ENCODE measurements at regions not wholly inside any gene's neighbourhood (a gene's known extent, or its start where the extent isn't known, plus 50 kb on each side); places are given as distances from the start of the nearest gene placed in this dataset.

DNA sequence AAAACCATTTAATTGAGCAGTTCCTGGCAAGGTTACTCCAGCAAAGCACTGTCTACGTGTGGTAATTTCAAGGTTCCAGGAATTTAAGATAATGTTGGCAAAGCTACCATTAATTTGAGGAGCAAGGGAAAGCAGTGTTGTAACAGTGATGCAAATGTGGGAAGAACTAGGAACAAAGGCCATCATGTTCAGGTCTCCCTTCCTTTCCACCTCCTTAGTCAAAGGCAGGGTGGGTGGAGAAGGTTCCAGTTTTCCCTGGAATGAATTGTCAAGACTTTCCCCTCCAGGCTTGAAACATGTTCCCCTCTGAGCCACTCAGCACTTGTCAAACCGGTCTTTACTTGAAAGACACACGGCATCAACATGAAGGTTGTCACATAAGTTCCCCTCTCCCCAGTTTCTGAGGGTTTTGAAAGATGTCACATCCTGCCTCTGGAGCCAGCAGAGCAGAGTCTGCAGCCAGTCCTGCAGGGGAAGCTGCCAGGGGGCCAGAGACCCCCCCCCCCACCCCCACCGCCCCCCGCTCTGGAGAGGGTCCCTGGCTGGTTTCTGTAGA, 226.0 kb downstream of the GAS1 start:
- no peaks in the 10 kb centered on the region for H3K79me2 ChIP-seq (ENCODE audit: insufficient read depth)
- H3K4me2 ChIP-seq, result peak overlapping the region; percentile 68
- no peaks in the 10 kb centered on the region for H3K9me3 ChIP-seq
- H3K9me2 ChIP-seq, result no peaks in the 10 kb centered on the region
- H3K4me1 ChIP-seq (ENCODE audit: control insufficient read depth in 1 of 2, insufficient read depth in 2 of 2, low read depth in 1 of 2, low read length in 1 of 2), result peaks cover 10 to 12% of the 10 kb centered on the region in 2 experiments; a peak in 3 of 4 replicates
- no peaks in the 10 kb centered on the region for H4K20me1 ChIP-seq (ENCODE audit: insufficient read depth)
- H3F3A ChIP-seq (replicated peaks; ENCODE audit: insufficient read depth), result peaks cover 27% of the 10 kb centered on the region
- TF ChIP-seq, protein P1, sequence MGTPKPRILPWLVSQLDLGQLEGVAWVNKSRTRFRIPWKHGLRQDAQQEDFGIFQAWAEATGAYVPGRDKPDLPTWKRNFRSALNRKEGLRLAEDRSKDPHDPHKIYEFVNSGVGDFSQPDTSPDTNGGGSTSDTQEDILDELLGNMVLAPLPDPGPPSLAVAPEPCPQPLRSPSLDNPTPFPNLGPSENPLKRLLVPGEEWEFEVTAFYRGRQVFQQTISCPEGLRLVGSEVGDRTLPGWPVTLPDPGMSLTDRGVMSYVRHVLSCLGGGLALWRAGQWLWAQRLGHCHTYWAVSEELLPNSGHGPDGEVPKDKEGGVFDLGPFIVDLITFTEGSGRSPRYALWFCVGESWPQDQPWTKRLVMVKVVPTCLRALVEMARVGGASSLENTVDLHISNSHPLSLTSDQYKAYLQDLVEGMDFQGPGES (IDR thresholded peaks at IDR 0.05; ENCODE audit: low read depth, low read length), result no peak
- TF ChIP-seq FOSL2 (IDR thresholded peaks at IDR 0.05; ENCODE audit: borderline replicate concordance, low read depth) (no peak), RXRA (IDR thresholded peaks at IDR 0.05; ENCODE audit: borderline replicate concordance, low read depth) (no peak), SMC3 (IDR thresholded peaks at IDR 0.05; ENCODE audit: low read depth, low read length) (no peak), JUND (IDR thresholded peaks at IDR 0.05) (no peak), GATA2 (CRISPR knock-in tag; IDR thresholded peaks at IDR 0.05) (no peak), TCF12 (IDR thresholded peaks at IDR 0.05) (no peak), TAF1 (IDR thresholded peaks at IDR 0.05; ENCODE audit: borderline replicate concordance, low read depth, low read length) (no peak), CHD2 (IDR thresholded peaks at IDR 0.05; ENCODE audit: low read length, partially characterized antibody) (no peak), RCOR1 (IDR thresholded peaks at IDR 0.05; ENCODE audit: low read length) (no peak), RFX5 (IDR thresholded peaks at IDR 0.05; ENCODE audit: low read length) (no peak), MEF2A (IDR thresholded peaks at IDR 0.05; ENCODE audit: borderline replicate concordance, low read depth) (no peak)
- TF ChIP-seq, protein P2, sequence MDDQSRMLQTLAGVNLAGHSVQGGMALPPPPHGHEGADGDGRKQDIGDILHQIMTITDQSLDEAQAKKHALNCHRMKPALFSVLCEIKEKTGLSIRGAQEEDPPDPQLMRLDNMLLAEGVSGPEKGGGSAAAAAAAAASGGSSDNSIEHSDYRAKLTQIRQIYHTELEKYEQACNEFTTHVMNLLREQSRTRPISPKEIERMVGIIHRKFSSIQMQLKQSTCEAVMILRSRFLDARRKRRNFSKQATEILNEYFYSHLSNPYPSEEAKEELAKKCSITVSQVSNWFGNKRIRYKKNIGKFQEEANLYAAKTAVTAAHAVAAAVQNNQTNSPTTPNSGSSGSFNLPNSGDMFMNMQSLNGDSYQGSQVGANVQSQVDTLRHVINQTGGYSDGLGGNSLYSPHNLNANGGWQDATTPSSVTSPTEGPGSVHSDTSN (IDR thresholded peaks at IDR 0.05), result no peak
- TF ChIP-seq, protein P3, sequence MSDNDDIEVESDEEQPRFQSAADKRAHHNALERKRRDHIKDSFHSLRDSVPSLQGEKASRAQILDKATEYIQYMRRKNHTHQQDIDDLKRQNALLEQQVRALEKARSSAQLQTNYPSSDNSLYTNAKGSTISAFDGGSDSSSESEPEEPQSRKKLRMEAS (IDR thresholded peaks at IDR 0.05; ENCODE audit: low read depth), result no peak
- TF ChIP-seq, protein P4, sequence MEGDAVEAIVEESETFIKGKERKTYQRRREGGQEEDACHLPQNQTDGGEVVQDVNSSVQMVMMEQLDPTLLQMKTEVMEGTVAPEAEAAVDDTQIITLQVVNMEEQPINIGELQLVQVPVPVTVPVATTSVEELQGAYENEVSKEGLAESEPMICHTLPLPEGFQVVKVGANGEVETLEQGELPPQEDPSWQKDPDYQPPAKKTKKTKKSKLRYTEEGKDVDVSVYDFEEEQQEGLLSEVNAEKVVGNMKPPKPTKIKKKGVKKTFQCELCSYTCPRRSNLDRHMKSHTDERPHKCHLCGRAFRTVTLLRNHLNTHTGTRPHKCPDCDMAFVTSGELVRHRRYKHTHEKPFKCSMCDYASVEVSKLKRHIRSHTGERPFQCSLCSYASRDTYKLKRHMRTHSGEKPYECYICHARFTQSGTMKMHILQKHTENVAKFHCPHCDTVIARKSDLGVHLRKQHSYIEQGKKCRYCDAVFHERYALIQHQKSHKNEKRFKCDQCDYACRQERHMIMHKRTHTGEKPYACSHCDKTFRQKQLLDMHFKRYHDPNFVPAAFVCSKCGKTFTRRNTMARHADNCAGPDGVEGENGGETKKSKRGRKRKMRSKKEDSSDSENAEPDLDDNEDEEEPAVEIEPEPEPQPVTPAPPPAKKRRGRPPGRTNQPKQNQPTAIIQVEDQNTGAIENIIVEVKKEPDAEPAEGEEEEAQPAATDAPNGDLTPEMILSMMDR (IDR thresholded peaks at IDR 0.05), result no peak
- TF ChIP-seq, protein P5, sequence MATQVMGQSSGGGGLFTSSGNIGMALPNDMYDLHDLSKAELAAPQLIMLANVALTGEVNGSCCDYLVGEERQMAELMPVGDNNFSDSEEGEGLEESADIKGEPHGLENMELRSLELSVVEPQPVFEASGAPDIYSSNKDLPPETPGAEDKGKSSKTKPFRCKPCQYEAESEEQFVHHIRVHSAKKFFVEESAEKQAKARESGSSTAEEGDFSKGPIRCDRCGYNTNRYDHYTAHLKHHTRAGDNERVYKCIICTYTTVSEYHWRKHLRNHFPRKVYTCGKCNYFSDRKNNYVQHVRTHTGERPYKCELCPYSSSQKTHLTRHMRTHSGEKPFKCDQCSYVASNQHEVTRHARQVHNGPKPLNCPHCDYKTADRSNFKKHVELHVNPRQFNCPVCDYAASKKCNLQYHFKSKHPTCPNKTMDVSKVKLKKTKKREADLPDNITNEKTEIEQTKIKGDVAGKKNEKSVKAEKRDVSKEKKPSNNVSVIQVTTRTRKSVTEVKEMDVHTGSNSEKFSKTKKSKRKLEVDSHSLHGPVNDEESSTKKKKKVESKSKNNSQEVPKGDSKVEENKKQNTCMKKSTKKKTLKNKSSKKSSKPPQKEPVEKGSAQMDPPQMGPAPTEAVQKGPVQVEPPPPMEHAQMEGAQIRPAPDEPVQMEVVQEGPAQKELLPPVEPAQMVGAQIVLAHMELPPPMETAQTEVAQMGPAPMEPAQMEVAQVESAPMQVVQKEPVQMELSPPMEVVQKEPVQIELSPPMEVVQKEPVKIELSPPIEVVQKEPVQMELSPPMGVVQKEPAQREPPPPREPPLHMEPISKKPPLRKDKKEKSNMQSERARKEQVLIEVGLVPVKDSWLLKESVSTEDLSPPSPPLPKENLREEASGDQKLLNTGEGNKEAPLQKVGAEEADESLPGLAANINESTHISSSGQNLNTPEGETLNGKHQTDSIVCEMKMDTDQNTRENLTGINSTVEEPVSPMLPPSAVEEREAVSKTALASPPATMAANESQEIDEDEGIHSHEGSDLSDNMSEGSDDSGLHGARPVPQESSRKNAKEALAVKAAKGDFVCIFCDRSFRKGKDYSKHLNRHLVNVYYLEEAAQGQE (IDR thresholded peaks at IDR 0.05; ENCODE audit: low read depth, low read length), result no peak
- peak overlapping the region; percentile 42; the same call in 1 of the 2 replicates for H3K9ac ChIP-seq
- no peaks in the 10 kb centered on the region for H3K27me3 ChIP-seq (ENCODE audit: insufficient read depth)
- peak overlapping the region; percentile 70; the same call in 1 of the 2 replicates for H2AFZ ChIP-seq (ENCODE audit: low read depth)
- whole genome bisulfite sequencing (ENCODE audit: low lambda C conversion rate), result 44% methylated on average over 3 of the region's 5 CpGs
- no peak overlapping the region; a peak in 1 of 4 replicates for H3K4me3 ChIP-seq (ENCODE audit: low read depth in 2 of 2, low read length in 1 of 2)
- CTCF ChIA-PET, result interaction anchor here (0.7 to 1.3 kb wide), 3 partner anchors 10 to 51 kb away, joined by 3 to 5 read pairs (median 4); no protein-coding TSS in a partner anchor
- POLR2A ChIA-PET, result no interaction called here
- DNase-seq, result no peak
- no peaks in the 10 kb centered on the region for H3K36me3 ChIP-seq (replicated peaks in 1 of 2; ENCODE audit: control insufficient read depth in 1 of 2, insufficient read depth in 2 of 2, low read length in 1 of 2)
- peak overlapping the region; percentile 84 to 94 for H3K27ac ChIP-seq (ENCODE audit: low read depth in 2 of 2, low read length in 1 of 2)

All from SK-N-SH (cell line).